Activated naive CD4-positive, alpha-beta T cell treated with anti-CD3 and anti-CD28 coated beads, Interleukin-2, amount 50 U/mL, for 24 hours (primary cell): ENCODE measurements at regions not wholly inside any gene's neighbourhood (a gene's known extent, or its start where the extent isn't known, plus 50 kb on each side); places are given as distances from the start of the nearest gene placed in this dataset.

Experiments
- H3K27ac Mint-ChIP-seq: one replicate; pipeline ENCODE4 v1.8.0; 2021; ENCODE audit warnings: mild to moderate bottlenecking, mixed read lengths
- H3K27me3 Mint-ChIP-seq: one replicate; pipeline ENCODE4 v1.8.0; 2021; ENCODE audit warnings: mixed read lengths
- H3K36me3 Mint-ChIP-seq: one replicate; pipeline ENCODE4 v1.8.0; 2021; ENCODE audit warnings: mixed read lengths
- H3K4me1 Mint-ChIP-seq: one replicate; pipeline ENCODE4 v1.8.0; 2021; ENCODE audit warnings: mixed read lengths
- H3K4me3 Mint-ChIP-seq: one replicate; pipeline ENCODE4 v1.8.0; 2021; ENCODE audit warnings: mild to moderate bottlenecking, mixed read lengths
- H3K9me3 Mint-ChIP-seq: one replicate; pipeline ENCODE4 v1.8.0; 2021; ENCODE audit warnings: mixed read lengths

DNA sequence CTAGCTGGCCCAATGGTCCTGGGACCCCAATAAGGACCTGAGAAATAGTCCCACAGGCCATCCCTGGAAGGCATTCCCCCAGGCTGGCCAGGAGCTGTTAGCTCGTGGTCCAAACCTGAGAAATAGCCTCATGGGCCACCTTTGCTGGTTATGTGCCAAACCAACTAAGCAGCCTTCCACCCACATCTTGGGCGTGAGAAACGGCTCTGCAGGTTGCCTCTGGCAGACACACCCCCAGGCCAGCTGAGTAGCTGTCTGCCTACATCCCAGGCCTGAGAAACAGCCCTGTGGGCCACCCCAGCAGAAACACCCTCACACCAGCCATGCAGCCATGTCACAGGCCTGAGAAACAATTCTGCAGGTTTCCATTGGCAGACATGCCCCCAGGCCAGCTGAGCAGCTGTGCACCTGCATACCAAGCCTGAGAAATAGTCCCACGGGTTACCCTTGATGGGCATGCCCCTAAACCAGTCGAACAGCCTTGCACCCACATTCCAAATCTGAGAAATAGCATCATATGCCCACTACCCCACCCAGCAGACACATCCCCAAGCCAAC, 567.8 kb upstream of the ID4 start:
- Mint-ChIP-seq H3K36me3 (no peaks in the 10 kb centered on the region), H3K4me1 (no peaks in the 10 kb centered on the region), H3K27me3 (no peaks in the 10 kb centered on the region), H3K27ac (no peak overlapping the region), H3K9me3 (peaks cover 12% of the 10 kb centered on the region), H3K4me3 (no peak overlapping the region)

- Mint-ChIP-seq H3K27ac (no peak overlapping the region), H3K9me3 (peaks cover 12% of the 10 kb centered on the region), H3K4me1 (no peaks in the 10 kb centered on the region), H3K36me3 (no peaks in the 10 kb centered on the region), H3K27me3 (no peaks in the 10 kb centered on the region), H3K4me3 (no peak overlapping the region)
These were observed 566.6 kb upstream of the ID4 start for GRCh38 chr6:19270616-19271015.

DNA sequence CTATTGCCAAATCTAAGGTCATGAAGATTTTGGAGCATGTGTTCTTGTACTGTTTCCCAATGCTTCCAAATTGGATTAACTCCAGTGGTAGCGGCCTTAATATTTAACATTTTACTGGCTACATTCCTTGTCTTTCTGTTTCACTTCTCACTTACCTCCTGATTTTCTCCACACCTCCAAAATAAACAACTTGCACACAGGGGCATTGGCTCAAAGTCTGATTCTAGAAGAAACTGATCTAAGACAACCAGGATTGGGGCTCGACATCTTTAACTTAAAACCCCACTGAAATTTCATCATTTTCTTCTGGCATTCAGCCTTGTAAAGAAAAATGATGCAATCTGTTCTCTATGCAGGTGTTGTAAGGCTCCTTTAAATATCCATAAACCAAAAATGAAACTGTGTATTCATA, 557.9 kb upstream of the ID4 start:
- Mint-ChIP-seq H3K27me3 (no peaks in the 10 kb centered on the region), H3K36me3 (no peaks in the 10 kb centered on the region), H3K4me3 (no peak overlapping the region), H3K9me3 (peaks cover 12% of the 10 kb centered on the region), H3K4me1 (no peaks in the 10 kb centered on the region), H3K27ac (no peak overlapping the region)

DNA sequence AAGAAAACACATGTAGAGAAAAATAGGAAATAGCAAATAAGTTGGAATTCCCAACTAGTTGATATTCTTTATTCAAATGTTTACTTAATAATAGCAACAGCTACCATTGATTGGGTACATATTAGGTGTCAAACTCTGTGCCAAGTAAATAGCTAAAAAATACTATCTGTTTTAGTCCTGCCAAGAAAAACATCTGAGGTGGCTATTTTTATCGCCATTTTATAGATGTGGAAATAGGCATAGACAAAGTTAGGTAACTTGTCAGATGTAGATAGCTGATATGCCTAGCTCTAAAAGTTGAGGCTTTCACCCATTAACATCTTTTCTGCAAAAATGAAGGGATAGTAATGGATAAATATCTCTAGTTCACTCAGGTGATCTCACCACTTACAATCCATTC, 549.2 kb upstream of the ID4 start:
- Mint-ChIP-seq H3K36me3 (no peaks in the 10 kb centered on the region), H3K9me3 (no peaks in the 10 kb centered on the region), H3K27ac (no peak overlapping the region), H3K27me3 (no peaks in the 10 kb centered on the region), H3K4me3 (no peak overlapping the region), H3K4me1 (no peaks in the 10 kb centered on the region)

GRCh38 chr6:19289457-19289856, 547.7 kb upstream of the ID4 start:
- Mint-ChIP-seq H3K4me3 (no peak overlapping the region), H3K27ac (no peak overlapping the region), H3K9me3 (no peaks in the 10 kb centered on the region), H3K36me3 (no peaks in the 10 kb centered on the region), H3K4me1 (no peaks in the 10 kb centered on the region), H3K27me3 (no peaks in the 10 kb centered on the region)

DNA sequence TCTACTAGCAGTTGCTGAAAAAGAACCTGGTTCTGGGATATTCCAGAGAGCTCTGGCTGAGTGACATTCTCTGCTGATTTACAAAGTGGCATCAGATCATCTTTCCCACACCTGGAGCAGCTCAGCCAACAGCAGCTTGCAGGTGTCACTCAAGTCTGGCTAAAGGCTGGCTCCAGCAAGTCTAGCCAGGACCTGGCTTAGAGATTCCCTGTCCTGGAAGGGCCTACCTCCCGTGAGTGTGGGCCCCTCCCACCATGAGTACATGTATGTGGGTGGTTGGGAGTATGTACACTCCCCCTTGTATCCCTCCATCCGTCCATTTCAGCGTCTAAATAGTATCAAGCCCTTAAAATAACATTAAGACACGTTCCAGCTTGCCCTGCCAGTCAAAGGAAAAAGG, 539.3 kb upstream of the ID4 start:
- Mint-ChIP-seq H3K27ac (no peak overlapping the region), H3K27me3 (no peaks in the 10 kb centered on the region), H3K4me3 (no peak overlapping the region), H3K36me3 (no peaks in the 10 kb centered on the region), H3K4me1 (no peaks in the 10 kb centered on the region), H3K9me3 (peaks cover 9% of the 10 kb centered on the region)

DNA sequence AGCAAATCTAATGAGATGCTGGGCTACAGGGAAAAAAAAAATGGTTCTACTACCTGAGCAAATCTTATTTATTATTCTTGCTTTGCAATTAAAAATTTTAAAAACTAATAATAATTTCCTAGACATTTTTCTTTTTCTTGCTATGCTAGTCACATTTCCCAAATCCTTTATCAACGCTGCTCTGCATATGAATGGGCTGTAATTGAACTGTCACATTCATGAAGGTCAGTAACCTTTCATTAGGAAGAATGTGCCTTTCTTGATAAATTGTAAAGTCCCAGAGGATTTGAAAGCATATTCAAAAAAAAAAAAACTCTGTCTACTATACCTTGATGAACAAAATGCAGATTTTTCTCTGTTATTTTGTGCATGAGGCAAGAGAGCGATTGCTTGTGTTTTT, 538.7 kb upstream of the ID4 start:
- Mint-ChIP-seq H3K27me3 (no peaks in the 10 kb centered on the region), H3K4me3 (no peak overlapping the region), H3K36me3 (no peaks in the 10 kb centered on the region), H3K27ac (no peak overlapping the region), H3K4me1 (no peaks in the 10 kb centered on the region), H3K9me3 (peaks cover 9% of the 10 kb centered on the region)

DNA sequence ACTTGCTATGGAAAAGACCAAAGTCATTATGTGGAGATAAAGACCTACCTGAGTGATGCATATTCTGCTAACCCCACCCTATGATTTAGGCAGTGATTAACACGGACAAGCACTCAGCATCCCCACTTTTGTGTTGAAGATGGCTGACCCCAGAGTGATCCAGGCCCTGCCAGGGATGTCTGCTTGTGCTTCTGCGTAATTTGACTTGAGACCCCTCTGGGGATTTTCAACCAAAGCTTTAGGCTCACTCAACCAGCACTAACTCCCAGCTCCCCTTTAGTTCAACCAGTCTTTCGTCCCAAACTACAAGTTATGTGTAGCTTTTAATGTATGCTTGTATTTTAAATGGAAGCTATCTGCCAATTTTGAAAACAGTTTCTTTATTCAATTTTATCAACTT, 538.0 kb upstream of the ID4 start:
- Mint-ChIP-seq H3K4me3 (no peak overlapping the region), H3K27ac (no peak overlapping the region), H3K4me1 (no peaks in the 10 kb centered on the region), H3K9me3 (peaks cover 9% of the 10 kb centered on the region), H3K27me3 (no peaks in the 10 kb centered on the region), H3K36me3 (no peaks in the 10 kb centered on the region)

DNA sequence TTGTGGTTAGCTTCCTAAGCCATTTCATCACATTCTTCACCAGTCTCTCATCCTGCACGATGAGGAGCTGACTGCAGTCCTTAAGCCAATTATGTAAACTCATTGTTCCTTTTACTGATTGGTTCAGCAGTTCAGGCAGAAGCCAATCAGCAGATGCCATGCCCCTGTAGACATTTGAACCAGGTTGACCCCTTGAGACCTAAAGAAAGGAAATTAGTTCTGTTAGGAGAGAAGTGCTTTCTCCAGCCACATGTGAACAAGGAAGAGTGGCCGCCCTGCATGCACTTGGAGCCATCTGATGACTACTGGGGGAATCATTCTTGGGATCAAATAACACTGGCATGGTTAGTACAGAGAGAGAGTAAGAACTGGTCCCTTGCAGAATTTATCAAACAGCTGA, 535.2 kb upstream of the ID4 start:
- Mint-ChIP-seq H3K27me3 (no peaks in the 10 kb centered on the region), H3K27ac (no peak overlapping the region), H3K9me3 (peaks cover 9% of the 10 kb centered on the region), H3K36me3 (no peaks in the 10 kb centered on the region), H3K4me3 (no peak overlapping the region), H3K4me1 (no peaks in the 10 kb centered on the region)

- no peaks in the 10 kb centered on the region for H3K27me3 Mint-ChIP-seq
- H3K9me3 Mint-ChIP-seq = peaks cover 9% of the 10 kb centered on the region
- no peaks in the 10 kb centered on the region for H3K4me1 Mint-ChIP-seq
- no peak overlapping the region for H3K27ac Mint-ChIP-seq
- H3K4me3 Mint-ChIP-seq = no peak overlapping the region
- no peaks in the 10 kb centered on the region for H3K36me3 Mint-ChIP-seq
These were observed 533.8 kb upstream of the ID4 start for GRCh38 chr6:19303383-19303782.

GRCh38 chr6:19309661-19310060, 527.5 kb upstream of the ID4 start:
- Mint-ChIP-seq H3K4me1 (no peaks in the 10 kb centered on the region), H3K27ac (no peak overlapping the region), H3K36me3 (no peaks in the 10 kb centered on the region), H3K4me3 (no peak overlapping the region), H3K9me3 (peaks cover 13% of the 10 kb centered on the region), H3K27me3 (no peaks in the 10 kb centered on the region)

DNA sequence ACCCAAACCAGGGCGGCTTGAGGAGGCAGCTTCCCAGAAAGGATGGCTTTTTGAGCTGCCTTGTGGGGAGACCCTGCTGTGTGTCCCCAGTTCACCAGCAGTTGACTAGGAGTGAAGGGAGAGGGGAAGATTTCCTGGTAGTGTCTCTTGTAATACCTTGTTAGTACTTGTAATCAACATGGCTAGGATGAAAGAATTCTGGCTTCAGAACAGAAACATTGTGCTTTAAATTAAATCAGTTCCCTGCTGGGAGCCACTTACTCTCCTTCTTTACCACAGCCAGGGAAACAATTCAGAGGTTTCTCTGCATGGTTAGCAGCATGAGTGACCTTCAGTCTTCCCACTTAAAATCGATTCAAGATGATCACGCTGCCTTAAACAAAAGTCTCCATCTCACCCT, 525.4 kb upstream of the ID4 start:
- no peaks in the 10 kb centered on the region for H3K36me3 Mint-ChIP-seq
- H3K27me3 Mint-ChIP-seq = no peaks in the 10 kb centered on the region
- no peak overlapping the region for H3K4me3 Mint-ChIP-seq
- H3K27ac Mint-ChIP-seq = no peak overlapping the region
- H3K9me3 Mint-ChIP-seq = peaks cover 17% of the 10 kb centered on the region
- no peaks in the 10 kb centered on the region for H3K4me1 Mint-ChIP-seq

GRCh38 chr6:19312241-19312978, 524.8 kb upstream of the ID4 start:
- peaks cover 17% of the 10 kb centered on the region for H3K9me3 Mint-ChIP-seq
- H3K36me3 Mint-ChIP-seq = no peaks in the 10 kb centered on the region
- H3K4me3 Mint-ChIP-seq = no peak overlapping the region
- no peaks in the 10 kb centered on the region for H3K4me1 Mint-ChIP-seq
- H3K27me3 Mint-ChIP-seq = no peaks in the 10 kb centered on the region
- H3K27ac Mint-ChIP-seq = no peak overlapping the region

- Mint-ChIP-seq H3K9me3 (peaks cover 17% of the 10 kb centered on the region), H3K36me3 (no peaks in the 10 kb centered on the region), H3K27ac (no peak overlapping the region), H3K27me3 (no peaks in the 10 kb centered on the region), H3K4me1 (no peaks in the 10 kb centered on the region), H3K4me3 (no peak overlapping the region)
These were observed 519.7 kb upstream of the ID4 start for GRCh38 chr6:19317431-19317986.

- no peak overlapping the region for H3K27ac Mint-ChIP-seq
- no peaks in the 10 kb centered on the region for H3K27me3 Mint-ChIP-seq
- peaks cover 16% of the 10 kb centered on the region for H3K9me3 Mint-ChIP-seq
- no peaks in the 10 kb centered on the region for H3K36me3 Mint-ChIP-seq
- no peaks in the 10 kb centered on the region for H3K4me1 Mint-ChIP-seq
- H3K4me3 Mint-ChIP-seq = no peak overlapping the region
These were observed 518.2 kb upstream of the ID4 start for GRCh38 chr6:19319005-19319404.

- H3K27me3 Mint-ChIP-seq = no peaks in the 10 kb centered on the region
- no peaks in the 10 kb centered on the region for H3K36me3 Mint-ChIP-seq
- H3K9me3 Mint-ChIP-seq = peaks cover 6% of the 10 kb centered on the region
- H3K27ac Mint-ChIP-seq = no peak overlapping the region
- no peak overlapping the region for H3K4me3 Mint-ChIP-seq
- no peaks in the 10 kb centered on the region for H3K4me1 Mint-ChIP-seq
These were observed 517.0 kb upstream of the ID4 start for GRCh38 chr6:19320111-19320581.
